H1 (cell line): ENCODE measurements at regions not wholly inside any gene's neighbourhood (a gene's known extent, or its start where the extent isn't known, plus 50 kb on each side); places are given as distances from the start of the nearest gene placed in this dataset.
"Not testable (repeated sequence)": the region's sequence is repeated elsewhere in the genome, so short reads cannot be mapped to it uniquely, and the experiment has no call there.

Source experiments
- CTCF ChIA-PET: fragments of 300-600 bp; sonication (Branson Sonifier 250); formaldehyde crosslinking; loops from one replicate; lab custom pipeline; 2021; ENCODE audit not compliant: partially characterized antibody; lab: Charles Lee
- POLR2A ChIA-PET: fragments of 300-600 bp; sonication (Branson Sonifier 250); formaldehyde crosslinking; loops from one replicate; lab custom pipeline; 2021; ENCODE audit warnings: inconsistent platforms; ENCODE audit not compliant: partially characterized antibody; lab: Charles Lee
- DNase-seq, 2 experiments: peaks; one replicate each; pipeline versions ENCODE4 v3.0.0 to v3.0.0-alpha.2; 2010 to 2022; ENCODE audit warnings: low spot score in 2 of 2, low read depth in 1 of 2, mixed read lengths in 1 of 2
- FAIRE-seq: peaks from 2 replicates; lab custom pipeline; 2011; peaks lifted over from hg19 to GRCh38; lab: Jason Lieb, UNC
- H2AFZ ChIP-seq: 2 replicates; pipeline ENCODE4 v1.8.1; 2012; ENCODE audit warnings: low read length, inconsistent platforms
- H2AK5ac ChIP-seq: 2 replicates; pipeline ENCODE4 v1.6.1; 2013; ENCODE audit warnings: low read depth, low read length
- H2BK120ac ChIP-seq: replicated peaks from 2 replicates; pipeline ENCODE3; 2013; ENCODE audit warnings: low read depth, low read length, inconsistent platforms
- H2BK12ac ChIP-seq: 2 replicates; pipeline ENCODE4 v1.6.1; 2013; ENCODE audit warnings: low read depth, low read length
- H2BK15ac ChIP-seq: 2 replicates; pipeline ENCODE4 v1.6.1; 2013; ENCODE audit warnings: low read length
- H2BK20ac ChIP-seq: 2 replicates; pipeline ENCODE4 v1.6.1; 2013; ENCODE audit warnings: low read length
- H2BK5ac ChIP-seq: 2 replicates; pipeline ENCODE4 v1.6.1; 2013; ENCODE audit warnings: low read depth, low read length
- H3K14ac ChIP-seq: 2 replicates; pipeline ENCODE4 v1.6.1; 2013; ENCODE audit warnings: inconsistent platforms; ENCODE audit not compliant: insufficient read length
- H3K18ac ChIP-seq: 2 replicates; pipeline ENCODE4 v1.6.1; 2013; ENCODE audit warnings: low read length; ENCODE audit errors: extremely low read depth
- H3K23ac ChIP-seq: 2 replicates; pipeline ENCODE4 v1.6.1; 2013; ENCODE audit warnings: inconsistent platforms; ENCODE audit not compliant: insufficient read length
- H3K23me2 ChIP-seq: 2 replicates; pipeline ENCODE4 v1.6.1; 2013; ENCODE audit warnings: low read depth, low read length
- H3K27ac ChIP-seq: 2 replicates; pipeline ENCODE4 v1.6.1; 2011; ENCODE audit warnings: low read depth, low read length, inconsistent platforms
- H3K27me3 ChIP-seq, 4 experiments: replicated peaks in 1 of 4; 1 replicate in 1 of 4; 2 replicates in 3 of 4; pipeline versions ENCODE4 v1.6.1 to v1.8.1; 2011 to 2013; ENCODE audit warnings: low read length in 3 of 4, mild to moderate bottlenecking in 3 of 4, inconsistent platforms in 2 of 4, mixed read lengths in 2 of 4, moderate library complexity in 1 of 4; ENCODE audit not compliant: control insufficient read depth in 3 of 4, insufficient read depth in 3 of 4; ENCODE audit errors: extremely low read depth in 1 of 4
- H3K36me3 ChIP-seq, 4 experiments: 2 replicates each; pipeline versions ENCODE4 v1.6.1 to v1.8.1; 2011 to 2013; ENCODE audit warnings: mild to moderate bottlenecking in 4 of 4, low read length in 3 of 4, moderate library complexity in 2 of 4, control low read depth in 1 of 4, inconsistent platforms in 1 of 4; ENCODE audit not compliant: insufficient read depth in 4 of 4, control insufficient read depth in 2 of 4
- H3K4ac ChIP-seq: replicated peaks from 2 replicates; pipeline ENCODE3; 2013; ENCODE audit warnings: low read length, low read depth, mixed read lengths, inconsistent platforms; ENCODE audit not compliant: insufficient read length
- H3K4me1 ChIP-seq, 4 experiments: replicated peaks in 1 of 4; 1 replicate in 1 of 4; 2 replicates in 3 of 4; pipeline versions ENCODE4 v1.6.1 to v1.8.1; 2011 to 2013; ENCODE audit warnings: low read length in 3 of 4, inconsistent platforms in 2 of 4, mixed read lengths in 1 of 4; ENCODE audit not compliant: insufficient read depth in 4 of 4, control insufficient read depth in 3 of 4
- H3K4me2 ChIP-seq, 2 experiments: 2 replicates each; pipeline versions ENCODE4 v1.6.1 to v1.8.1; 2011 to 2013; ENCODE audit warnings: low read depth in 2 of 2, low read length in 2 of 2, control low read depth in 1 of 2, inconsistent platforms in 1 of 2, mild to moderate bottlenecking in 1 of 2; ENCODE audit not compliant: insufficient read depth in 1 of 2
- H3K4me3 ChIP-seq, 4 experiments: fragments of 200-600, 300-600 bp in 1 of 4; sonication (generic), shearing (Covaris generic), sonication (Bioruptor Twin) in 1 of 4; 2 replicates each; pipeline versions ENCODE4 v1.5.1 to v1.8.1; 2011 to 2016; ENCODE audit warnings: low read length in 4 of 4, low read depth in 3 of 4, control low read depth in 2 of 4, inconsistent platforms in 2 of 4, mild to moderate bottlenecking in 2 of 4, mixed read lengths in 1 of 4, moderate library complexity in 1 of 4; ENCODE audit not compliant: insufficient read depth in 2 of 4; ENCODE audit errors: extremely low read depth in 1 of 4
- H3K56ac ChIP-seq: replicated peaks from 2 replicates; pipeline ENCODE3; 2013; ENCODE audit warnings: low read depth, mild to moderate bottlenecking, mixed read lengths, low read length, inconsistent platforms; ENCODE audit not compliant: insufficient read length
- H3K79me1 ChIP-seq: 2 replicates; pipeline ENCODE4 v1.6.1; 2013; ENCODE audit warnings: low read depth, low read length, control low read depth
- H3K79me2 ChIP-seq, 2 experiments: 2 replicates each; pipeline versions ENCODE4 v1.6.1 to v1.8.1; 2012 to 2013; ENCODE audit warnings: low read length in 2 of 2, mild to moderate bottlenecking in 2 of 2, inconsistent platforms in 1 of 2; ENCODE audit not compliant: insufficient read depth in 2 of 2, control insufficient read depth in 1 of 2
- H3K9ac ChIP-seq, 4 experiments: replicated peaks in 1 of 4; 1 replicate in 1 of 4; 2 replicates in 3 of 4; pipeline versions ENCODE4 v1.6.1 to v1.8.1; 2011 to 2013; ENCODE audit warnings: low read depth in 3 of 4, low read length in 3 of 4, control low read depth in 2 of 4, mild to moderate bottlenecking in 2 of 4, moderate library complexity in 2 of 4, inconsistent platforms in 1 of 4; ENCODE audit errors: extremely low read depth in 1 of 4
- H3K9me3 ChIP-seq, 2 experiments: 2 replicates each; pipeline versions ENCODE4 v1.6.1 to v1.8.1; 2012 to 2013; ENCODE audit warnings: mild to moderate bottlenecking in 2 of 2, moderate library complexity in 2 of 2, control low read depth in 1 of 2, inconsistent platforms in 1 of 2, low read depth in 1 of 2, low read length in 1 of 2, mixed read lengths in 1 of 2; ENCODE audit not compliant: insufficient read depth in 2 of 2
- H4K20me1 ChIP-seq, 2 experiments: replicated peaks in 1 of 2; 2 replicates each; pipeline versions ENCODE3 to v1.8.1; 2011 to 2013; ENCODE audit warnings: inconsistent platforms in 2 of 2, low read length in 2 of 2, mild to moderate bottlenecking in 1 of 2; ENCODE audit not compliant: insufficient read depth in 2 of 2, control insufficient read depth in 1 of 2
- H4K5ac ChIP-seq: 2 replicates; pipeline ENCODE4 v1.6.1; 2013; ENCODE audit warnings: low read length, low read depth, mixed read lengths, inconsistent platforms; ENCODE audit not compliant: insufficient read length
- H4K8ac ChIP-seq: 2 replicates; pipeline ENCODE4 v1.8.0; 2013; ENCODE audit warnings: mild to moderate bottlenecking, moderate library complexity, low read length, inconsistent platforms; ENCODE audit not compliant: insufficient read depth; ENCODE audit errors: extremely low read depth
- H4K91ac ChIP-seq: replicated peaks from 2 replicates; pipeline ENCODE3; 2013; ENCODE audit warnings: low read length, mixed read lengths, inconsistent platforms; ENCODE audit not compliant: insufficient read length
- EP300 ChIP-seq, 2 experiments: IDR thresholded peaks; 1 replicate in 1 of 2; 2 replicates in 1 of 2; pipeline ENCODE4 v1.6.1; 2011 to 2012; ENCODE audit warnings: low read depth in 2 of 2, low read length in 2 of 2, mild to moderate bottlenecking in 2 of 2, borderline replicate concordance in 1 of 2, inconsistent platforms in 1 of 2, moderate library complexity in 1 of 2
- WGBS, 2 experiments: shearing (Covaris generic) in 1 of 2; methylation state at CpG; one replicate each; pipeline versions ENCODE4 v1.1.6 to v1.1.7; 2013 to 2015; ENCODE audit warnings: low lambda C conversion rate in 2 of 2, mixed read lengths in 2 of 2, inconsistent platforms in 1 of 2, low coverage in 1 of 2, missing lambda C conversion rate in 1 of 2; ENCODE audit not compliant: insufficient replicate concordance in 2 of 2, insufficient coverage in 1 of 2, insufficient read length in 1 of 2; ENCODE audit errors: extremely low coverage in 1 of 2, missing lambda C conversion rate in 1 of 2; 5-methylcytosine and 5-hydroxymethylcytosine counted together

DNA sequence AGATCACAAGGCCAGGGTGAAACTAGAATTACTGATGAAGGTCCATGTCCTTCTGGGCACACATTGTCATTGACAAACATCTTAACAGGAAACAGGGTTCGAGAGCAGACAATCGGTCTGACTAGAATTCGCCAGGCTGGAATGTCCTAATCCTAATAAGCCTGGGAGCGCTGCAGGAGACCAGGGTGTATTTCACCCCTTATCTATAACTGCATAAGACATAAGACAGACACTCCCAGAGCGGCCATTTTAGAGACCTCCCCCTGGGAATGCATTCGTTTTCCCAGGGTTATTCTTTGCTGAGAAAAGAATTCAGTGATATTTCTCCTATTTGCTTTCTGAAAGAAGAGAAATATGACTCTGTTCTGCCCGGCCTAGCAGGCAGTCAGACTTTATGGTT is 1112.9 kb upstream of the TENM3 start:
- H3K79me1 ChIP-seq: not testable (repeated sequence)
- WGBS, 2 experiments: 98% methylated on average over 7 of the region's 7 CpGs; no CpG with 5 or more reads in 1 of the 2 experiments
- TF ChIP-seq EP300 (IDR thresholded peaks at IDR 0.05; ENCODE audit: borderline replicate concordance in 1 of 2, low read depth in 2 of 2, low read length in 2 of 2): peak in 1 of 2 experiments; percentile 50; a peak in 1 of 3 replicates

More for the DNA sequence above, 1112.9 kb upstream of the TENM3 start:
- POLR2A ChIA-PET, H3K4me3 ChIP-seq, H3K14ac ChIP-seq, H3K36me3 ChIP-seq, H4K8ac ChIP-seq, H4K5ac ChIP-seq, H2BK12ac ChIP-seq, H2BK5ac ChIP-seq, H3K4me1 ChIP-seq, H3K4ac ChIP-seq, H2AK5ac ChIP-seq, H2AFZ ChIP-seq, DNase-seq, H3K18ac ChIP-seq, H3K9ac ChIP-seq, H3K56ac ChIP-seq, H3K23me2 ChIP-seq, H3K4me2 ChIP-seq, H3K27ac ChIP-seq, FAIRE-seq, H2BK120ac ChIP-seq, H3K23ac ChIP-seq, H2BK15ac ChIP-seq, H3K79me2 ChIP-seq, H4K20me1 ChIP-seq, H3K27me3 ChIP-seq, H2BK20ac ChIP-seq, H4K91ac ChIP-seq: not testable (repeated sequence)
- H3K9me3 ChIP-seq: peaks cover 5 to 14% of the 10 kb centered on the region in 2 experiments; a peak in 3 of 4 replicates
- CTCF ChIA-PET: interaction anchor here (0.7 kb wide), 1 partner anchor 149 kb away, joined by 3 read pairs; no protein-coding TSS in a partner anchor
